Raji (cell line): ENCODE measurements at regions not wholly inside any gene's neighbourhood (a gene's known extent, or its start where the extent isn't known, plus 50 kb on each side); places are given as distances from the start of the nearest gene placed in this dataset.

Experiments
- POLR2A ChIP-seq: IDR thresholded peaks from 2 replicates; pipeline ENCODE4 v1.6.1; 2011; ENCODE audit warnings: low read depth, low read length, control low read depth; ENCODE audit not compliant: insufficient read depth

DNA sequence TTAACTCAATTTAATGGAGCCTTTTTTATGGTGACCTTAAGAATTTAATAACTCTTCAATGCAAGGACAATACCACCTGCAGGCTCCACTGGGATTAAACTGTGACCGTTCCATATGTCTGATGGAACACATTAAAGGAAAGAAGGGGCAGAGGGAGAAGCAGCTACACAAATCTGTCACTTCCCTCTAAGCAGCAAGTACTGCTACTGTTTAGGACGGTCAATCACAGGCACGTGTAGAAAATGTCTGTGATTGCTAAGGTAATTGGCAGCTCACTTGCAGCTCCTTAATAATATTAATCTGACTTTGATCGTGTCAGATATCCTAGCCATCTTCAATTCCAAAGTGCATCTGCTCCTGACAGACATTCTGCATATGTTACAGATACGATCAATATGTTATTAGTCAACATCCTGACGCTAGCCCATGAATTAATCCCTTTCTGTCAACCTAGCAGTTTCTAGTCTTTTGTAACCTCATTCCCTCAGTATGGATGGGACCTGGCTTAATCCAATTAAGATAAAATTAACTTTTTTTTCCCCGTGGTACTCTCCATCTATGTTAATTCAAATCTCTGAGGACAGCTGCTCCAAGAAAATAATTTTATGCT lies 1012.4 kb downstream of the AMY1C start:
- no peak for TF ChIP-seq POLR2A

DNA sequence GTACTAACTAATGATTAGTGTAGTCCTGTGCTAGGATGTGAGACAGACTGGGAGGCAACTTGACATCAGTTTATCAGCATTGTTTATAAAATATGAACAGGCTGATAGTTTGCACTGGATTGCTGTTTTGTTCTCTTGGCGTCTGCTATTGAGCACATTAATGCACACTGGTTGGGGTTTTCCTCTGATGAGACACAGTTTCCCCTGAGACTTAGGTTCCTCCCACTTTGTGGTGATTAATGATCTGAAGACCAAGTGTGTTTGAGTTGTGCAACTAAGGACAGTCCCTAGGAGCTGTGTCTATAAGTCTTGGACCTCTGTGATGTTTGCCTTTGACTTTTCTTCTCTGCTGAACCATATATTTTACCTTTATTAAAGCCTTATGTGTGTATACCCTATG lies 1015.4 kb downstream of the AMY1C start:
- no peak for TF ChIP-seq POLR2A

DNA sequence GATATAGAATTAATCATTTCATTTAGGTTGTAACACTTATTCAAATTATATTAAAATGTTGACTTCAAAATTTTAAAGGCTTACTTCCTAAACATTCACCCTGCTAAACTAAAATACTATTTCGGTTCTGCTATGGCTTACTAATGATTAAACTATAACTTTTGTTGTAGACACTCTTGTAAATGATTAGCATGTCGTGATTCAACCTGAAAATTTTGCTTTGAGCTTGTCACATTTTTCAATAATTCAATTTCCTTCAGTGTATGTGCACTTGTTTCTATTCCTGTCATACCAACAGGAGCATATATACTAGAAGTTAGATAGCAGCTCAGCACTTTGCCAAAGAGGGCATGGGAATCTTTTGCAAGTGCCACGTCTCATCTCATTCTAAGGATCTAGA lies 1018.8 kb downstream of the AMY1C start:
- no peak for TF ChIP-seq POLR2A

DNA sequence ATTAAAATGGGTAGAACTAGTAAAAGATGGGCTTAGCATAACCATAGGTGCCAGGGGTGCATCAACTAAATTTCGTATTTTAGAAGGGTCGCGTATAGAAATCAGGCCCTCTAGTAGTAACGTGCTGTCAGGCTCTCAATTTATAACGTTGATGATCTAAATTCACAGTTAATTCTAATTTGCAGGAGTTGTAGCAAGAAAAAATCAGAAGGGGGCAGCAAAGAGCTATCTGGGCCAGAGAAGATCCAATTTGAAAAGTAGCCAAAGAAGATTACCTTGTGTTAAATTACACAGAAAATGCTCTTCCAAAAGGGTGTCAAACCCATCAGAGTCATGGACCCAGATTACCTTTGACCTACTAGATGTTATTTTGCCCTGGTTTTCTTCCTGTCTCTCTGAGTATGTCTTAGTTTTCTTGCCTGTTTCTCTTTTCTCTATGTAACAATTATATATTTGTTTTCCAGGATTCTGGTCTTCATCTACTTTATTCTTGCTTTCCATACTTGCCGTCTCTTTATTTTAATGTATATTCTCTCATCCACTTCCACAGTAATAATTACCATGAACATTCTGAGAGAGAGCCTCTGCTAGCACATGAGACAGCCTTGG lies 1030.9 kb downstream of the AMY1C start:
- TF ChIP-seq POLR2A = no peak

DNA sequence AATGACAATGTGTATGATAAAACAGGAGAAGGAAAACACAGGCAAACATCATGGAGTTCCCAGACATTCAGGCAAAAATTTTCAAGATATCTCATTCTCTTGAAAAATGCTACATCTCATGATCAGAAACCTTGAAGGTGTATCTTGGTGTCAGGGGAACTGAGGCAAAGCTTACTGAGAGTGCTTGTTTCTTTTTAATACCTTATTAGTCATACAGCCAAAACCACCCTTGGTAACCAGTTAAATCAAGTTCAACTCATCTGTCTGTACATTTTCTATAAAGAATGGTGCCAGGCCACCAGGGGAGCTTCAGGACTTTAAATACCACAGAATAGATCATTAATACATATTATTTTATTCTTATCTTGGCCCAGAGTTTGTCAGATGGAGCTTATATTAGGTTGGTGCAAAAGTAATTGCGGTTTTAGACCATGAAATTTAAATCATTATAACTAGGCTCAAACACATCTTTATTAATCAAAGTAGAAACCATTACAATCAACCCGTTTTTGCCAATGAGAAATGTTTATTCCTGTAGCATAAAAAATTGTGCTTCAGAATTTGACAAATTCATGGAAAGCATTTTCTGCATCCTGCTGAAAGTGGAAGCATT lies 1036.0 kb downstream of the AMY1C start:
- TF ChIP-seq POLR2A = no peak

DNA sequence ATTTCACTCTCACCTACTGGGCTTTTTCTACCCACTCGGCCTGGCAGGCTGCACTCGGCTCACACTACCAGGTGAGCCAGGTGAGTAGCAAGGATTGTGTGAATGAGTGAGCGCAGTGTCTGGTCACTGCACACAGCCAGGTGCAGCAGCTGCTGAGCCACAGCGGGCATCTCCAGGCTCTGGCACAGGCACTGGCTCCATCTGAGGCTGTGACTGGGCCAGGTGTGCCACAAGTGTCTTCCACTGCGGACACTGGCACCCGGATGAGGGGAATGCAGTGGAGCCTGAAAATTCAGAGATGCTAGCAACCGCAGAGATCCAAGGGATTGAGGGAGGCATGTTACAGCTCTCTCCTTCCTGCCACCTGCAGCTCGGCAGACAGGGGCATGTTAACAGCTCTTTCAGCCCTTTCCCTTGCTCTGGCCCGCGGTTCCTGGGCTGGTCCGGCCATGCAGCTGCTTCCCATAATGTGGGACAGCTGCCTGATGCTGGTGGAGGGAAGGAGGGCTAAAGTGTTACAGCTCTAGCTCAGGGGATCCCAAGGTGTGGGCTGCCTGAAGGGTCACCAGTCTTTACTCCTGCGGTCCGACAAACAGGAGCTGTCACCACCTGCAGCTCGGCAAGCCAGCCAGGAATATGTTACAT lies 1038.3 kb downstream of the AMY1C start:
- TF ChIP-seq POLR2A = no peak

DNA sequence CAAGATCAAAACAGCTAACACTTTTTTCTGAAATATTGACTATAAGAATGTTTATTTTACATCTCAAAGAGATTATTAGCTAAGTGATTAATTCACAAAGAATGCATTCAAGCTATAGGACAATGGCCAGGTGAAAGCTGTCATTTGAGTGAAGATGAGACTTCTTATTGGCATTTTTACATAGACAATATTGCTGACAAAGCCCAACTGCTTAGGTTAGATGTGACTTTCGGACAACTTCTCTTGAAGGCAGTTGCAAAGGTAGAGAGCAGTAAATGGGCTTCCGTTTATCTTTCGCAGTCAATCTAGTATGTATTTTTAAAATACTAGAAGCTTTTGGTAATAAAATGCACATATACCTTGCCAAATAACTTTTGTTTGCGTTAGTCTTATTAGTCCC lies 1041.3 kb downstream of the AMY1C start:
- no peak for TF ChIP-seq POLR2A

DNA sequence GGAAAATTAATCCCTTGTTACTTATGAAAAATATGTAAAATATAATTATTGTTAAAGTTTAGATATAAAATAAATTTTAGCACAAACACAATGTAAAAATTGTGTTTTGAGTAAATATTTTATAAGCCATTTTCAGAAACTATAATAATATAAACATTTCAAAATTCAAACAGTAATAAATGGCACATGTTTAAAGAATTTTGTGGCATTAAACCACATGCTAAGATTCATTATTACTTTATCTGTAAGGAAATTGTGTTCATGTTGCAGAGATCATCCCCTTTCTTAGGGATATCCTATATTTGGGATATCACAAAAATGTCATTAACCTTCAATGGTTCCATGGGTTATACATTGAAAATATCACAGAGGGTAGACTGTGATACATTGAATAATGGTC lies 1044.3 kb downstream of the AMY1C start:
- TF ChIP-seq POLR2A = no peak

DNA sequence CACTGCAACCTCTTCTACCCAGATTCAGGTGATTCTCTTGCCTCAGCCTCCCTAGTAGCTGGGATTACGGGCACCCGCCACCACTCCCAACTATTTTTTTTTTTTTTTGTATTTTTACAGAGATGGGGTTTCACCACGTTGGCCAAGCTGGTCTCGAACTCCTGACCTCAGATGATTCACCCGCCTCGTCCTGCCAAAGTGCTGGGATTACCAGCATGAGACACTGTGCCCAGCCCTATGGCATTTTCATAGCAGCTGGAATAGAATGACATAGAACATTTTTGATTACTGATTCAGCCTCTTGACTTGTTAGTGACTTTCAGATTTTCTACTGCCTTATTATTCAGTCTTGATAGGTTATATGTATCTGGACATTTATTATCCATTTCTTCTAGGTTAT lies 1046.2 kb downstream of the AMY1C start:
- no peak for TF ChIP-seq POLR2A

DNA sequence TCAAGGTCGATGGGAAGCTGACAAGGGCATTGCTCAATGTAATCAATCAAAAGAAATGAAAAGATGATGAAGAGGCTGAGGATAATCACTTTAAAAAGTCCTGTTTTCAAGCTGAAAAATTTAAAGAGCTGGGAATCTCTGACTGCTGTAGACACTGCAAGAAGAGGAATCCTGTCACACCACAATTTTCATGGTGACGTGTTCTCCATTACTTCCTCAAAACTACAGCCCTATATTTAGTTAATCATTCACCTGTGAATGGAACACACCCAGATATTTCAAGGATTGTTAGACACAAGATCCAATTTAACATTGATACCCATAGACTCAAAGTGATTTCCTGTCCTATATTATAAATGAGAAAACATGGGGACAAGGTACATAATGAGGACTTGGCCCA lies 1048.3 kb downstream of the AMY1C start:
- no peak for TF ChIP-seq POLR2A

DNA sequence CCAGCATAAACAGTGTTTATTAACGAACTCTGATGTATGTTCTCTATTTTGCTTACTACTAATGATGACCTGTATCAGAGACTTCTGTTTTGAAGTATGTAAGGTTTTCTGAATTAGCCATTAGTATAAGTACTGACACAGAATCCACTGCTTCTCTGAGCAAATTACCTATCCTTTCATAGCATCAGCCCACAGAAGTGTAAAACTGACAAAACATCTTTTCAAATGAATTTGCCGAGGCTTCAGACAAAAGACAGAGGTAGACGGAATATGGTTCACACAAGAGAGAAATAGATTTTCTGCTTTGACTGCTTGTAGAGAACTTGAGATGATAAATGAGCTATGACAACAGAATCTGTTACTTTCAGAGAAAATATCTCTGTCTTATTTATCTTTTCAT lies 1051.6 kb downstream of the AMY1C start:
- no peak for TF ChIP-seq POLR2A

DNA sequence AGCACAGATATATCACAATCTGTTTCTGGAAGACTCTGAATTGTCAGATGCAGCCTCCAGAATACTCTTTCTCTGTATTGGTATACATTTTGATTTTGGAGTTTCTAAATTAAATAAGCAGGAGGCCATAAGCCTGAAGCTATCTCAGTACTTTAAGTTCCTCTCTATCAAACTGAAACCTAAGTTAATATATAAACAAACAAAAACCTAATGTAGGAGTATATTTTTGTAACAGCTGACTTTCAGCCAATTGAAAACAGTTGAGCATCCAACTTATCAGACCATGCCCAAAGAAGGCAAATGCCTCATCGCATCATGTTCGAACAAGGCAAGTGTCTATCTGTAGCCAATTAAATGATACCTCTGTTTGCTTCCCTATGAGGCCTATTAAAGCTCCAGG lies 1054.4 kb downstream of the AMY1C start:
- TF ChIP-seq POLR2A = no peak

DNA sequence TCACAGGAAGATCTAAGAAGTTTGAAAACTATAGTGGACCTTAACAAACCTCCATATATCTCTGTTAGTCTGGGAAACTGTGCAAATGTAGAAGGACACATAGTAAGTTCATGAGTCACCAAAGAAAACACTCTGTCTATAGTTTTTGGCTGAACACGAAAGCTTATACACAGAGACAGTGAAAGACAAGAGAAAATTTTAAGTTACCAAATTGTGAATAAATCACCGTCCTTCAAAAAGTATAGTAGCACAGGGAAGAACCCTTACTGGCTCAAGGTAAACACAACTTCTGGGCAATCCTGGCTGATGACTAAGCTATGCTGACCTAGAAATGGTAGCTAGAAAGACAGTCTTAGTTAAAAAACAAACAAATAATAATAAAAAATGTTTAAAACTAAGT lies 1057.9 kb downstream of the AMY1C start:
- TF ChIP-seq POLR2A = no peak

DNA sequence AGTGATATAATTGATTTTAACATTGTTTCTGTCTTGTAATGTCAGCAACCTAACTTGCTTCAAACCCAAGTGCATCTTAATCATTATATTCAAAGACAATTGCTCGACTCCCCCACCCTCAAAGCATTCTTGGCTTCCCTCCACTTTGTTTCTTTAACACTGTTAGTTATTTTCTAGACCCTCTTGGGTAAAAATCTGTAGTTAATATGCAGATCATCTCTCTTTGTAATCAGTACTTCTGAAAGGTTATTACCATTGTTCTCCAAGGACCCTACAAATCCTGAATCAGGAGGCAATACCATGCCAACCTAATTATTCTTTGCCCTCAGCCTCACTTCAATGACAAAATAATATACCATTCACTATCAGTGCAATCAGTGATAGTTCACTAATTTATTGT lies 1075.7 kb downstream of the AMY1C start:
- TF ChIP-seq POLR2A = no peak

DNA sequence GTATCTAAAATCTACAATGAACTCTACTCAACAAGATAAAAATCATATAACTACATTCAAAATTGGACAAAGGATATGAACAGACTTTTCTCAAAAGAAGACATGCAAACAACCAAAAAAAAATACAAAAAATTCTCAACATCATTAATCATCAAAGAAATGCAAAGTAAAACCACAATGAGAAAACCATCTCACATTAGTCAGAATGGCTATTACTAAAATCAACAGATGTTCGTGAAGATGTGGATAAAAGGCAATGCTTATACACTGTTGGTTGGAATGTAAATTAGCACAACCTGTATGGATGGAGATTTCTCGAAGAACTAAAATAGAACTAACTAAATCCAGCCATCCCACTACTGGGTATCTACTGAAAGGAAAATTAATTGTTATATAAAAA lies 1080.8 kb downstream of the AMY1C start:
- TF ChIP-seq POLR2A = no peak

DNA sequence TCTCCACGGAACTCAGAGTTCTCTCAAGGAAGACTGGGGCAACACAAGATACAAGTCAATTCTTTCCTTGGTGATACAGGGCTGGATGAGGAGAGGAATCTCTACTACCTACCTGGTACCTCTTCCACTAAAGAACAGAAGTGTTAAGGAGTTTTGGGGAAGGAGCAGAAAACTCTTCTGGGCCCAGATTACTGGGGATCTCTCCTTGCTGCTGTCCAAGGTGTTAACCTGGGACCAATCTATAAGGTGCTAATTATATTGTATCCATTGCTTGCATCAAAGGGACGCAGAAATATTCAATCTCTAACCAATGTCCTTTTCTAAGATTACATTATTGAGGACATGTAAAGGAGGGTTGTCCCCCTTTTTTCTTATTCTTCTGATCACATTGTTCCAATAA lies 1102.5 kb downstream of the AMY1C start:
- TF ChIP-seq POLR2A = no peak
